Effector memory CD4-positive, alpha-beta T cell (primary cell): ENCODE measurements at regions not wholly inside any gene's neighbourhood (a gene's known extent, or its start where the extent isn't known, plus 50 kb on each side); places are given as distances from the start of the nearest gene placed in this dataset.

Experiments
- DNase-seq, 3 donors: peaks; one replicate each; pipeline ENCODE4 v3.0.0-alpha.2; 2020
- H3K27ac ChIP-seq: 2 replicates; pipeline ENCODE4 v1.7.0; 2013; ENCODE audit warnings: mild to moderate bottlenecking, low read length, moderate library complexity; ENCODE audit not compliant: insufficient read depth, poor library complexity, severe bottlenecking
- H3K27me3 ChIP-seq: replicated peaks from 2 replicates; pipeline ENCODE4 v1.7.0; 2013; ENCODE audit warnings: mild to moderate bottlenecking, low read length; ENCODE audit not compliant: insufficient read depth, control insufficient read depth, poor library complexity, severe bottlenecking
- H3K36me3 ChIP-seq: 2 replicates; pipeline ENCODE4 v1.7.0; 2013; ENCODE audit warnings: mild to moderate bottlenecking, low read length, moderate library complexity; ENCODE audit not compliant: control insufficient read depth, insufficient read depth
- H3K4me1 ChIP-seq: 2 replicates; pipeline ENCODE4 v1.7.0; 2013; ENCODE audit warnings: low read length, mild to moderate bottlenecking; ENCODE audit not compliant: control insufficient read depth, insufficient read depth, poor library complexity, severe bottlenecking
- H3K4me3 ChIP-seq: 2 replicates; pipeline ENCODE4 v1.7.0; 2013; ENCODE audit warnings: low read length, low read depth, mild to moderate bottlenecking; ENCODE audit not compliant: insufficient read depth, poor library complexity, severe bottlenecking
- H3K9me3 ChIP-seq: 2 replicates; pipeline ENCODE4 v1.7.0; 2013; ENCODE audit warnings: mild to moderate bottlenecking, low read length, moderate library complexity; ENCODE audit not compliant: control insufficient read depth

DNA sequence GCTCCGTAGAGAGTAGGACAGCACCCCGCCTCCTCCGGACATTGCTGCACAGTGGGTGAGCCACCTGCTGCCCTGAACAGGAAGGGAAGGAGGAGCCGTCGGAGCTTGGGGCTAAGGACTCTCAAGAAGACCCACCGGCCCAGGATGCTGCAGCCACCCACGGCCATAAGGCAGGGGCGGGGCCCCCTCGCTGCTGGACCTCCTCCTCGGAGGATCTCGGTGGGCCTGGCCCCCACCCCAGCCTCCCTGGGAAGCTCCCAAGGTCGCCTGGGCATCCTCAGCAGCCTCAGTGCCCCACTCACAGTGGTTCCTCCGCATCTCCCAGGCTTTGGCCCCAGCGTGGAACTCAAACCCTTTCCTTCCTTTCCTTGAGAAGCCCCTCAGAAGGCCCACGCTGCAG, 68.6 kb upstream of the DIO3 start:
- no peaks in the 10 kb centered on the region for H3K4me1 ChIP-seq
- no peak for DNase-seq

DNA sequence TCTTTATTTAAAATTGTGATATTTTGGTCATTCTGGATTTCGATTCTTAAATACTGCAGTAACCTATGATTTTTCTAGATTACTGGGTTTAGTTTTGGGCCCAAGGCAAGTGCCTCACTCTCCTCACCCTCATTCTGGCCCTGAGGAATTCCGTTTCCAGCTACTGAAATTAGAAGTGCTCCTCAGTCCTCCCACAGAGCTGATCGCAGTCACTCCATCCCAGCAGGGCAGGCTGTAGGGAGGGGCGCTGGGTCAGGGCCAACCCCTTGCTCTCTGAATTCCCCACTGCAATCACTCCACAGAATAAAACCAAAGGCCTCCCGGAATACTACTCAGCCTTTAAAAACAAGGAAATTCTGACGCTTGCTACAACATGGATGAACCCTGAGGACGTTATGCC, 66.5 kb upstream of the DIO3 start:
- H3K27me3 ChIP-seq = no peaks in the 10 kb centered on the region
- no peaks in the 10 kb centered on the region for H3K4me1 ChIP-seq
- no peaks in the 10 kb centered on the region for H3K36me3 ChIP-seq
- no peaks in the 10 kb centered on the region for H3K9me3 ChIP-seq
- DNase-seq = no peak
- no peak overlapping the region for H3K4me3 ChIP-seq
- H3K27ac ChIP-seq = no peak overlapping the region

More for the DNA sequence above, 68.6 kb upstream of the DIO3 start:
- H3K27me3 ChIP-seq = no peaks in the 10 kb centered on the region
- no peaks in the 10 kb centered on the region for H3K36me3 ChIP-seq
- no peak overlapping the region for H3K27ac ChIP-seq
- H3K9me3 ChIP-seq = no peaks in the 10 kb centered on the region
- H3K4me3 ChIP-seq = no peak overlapping the region

DNA sequence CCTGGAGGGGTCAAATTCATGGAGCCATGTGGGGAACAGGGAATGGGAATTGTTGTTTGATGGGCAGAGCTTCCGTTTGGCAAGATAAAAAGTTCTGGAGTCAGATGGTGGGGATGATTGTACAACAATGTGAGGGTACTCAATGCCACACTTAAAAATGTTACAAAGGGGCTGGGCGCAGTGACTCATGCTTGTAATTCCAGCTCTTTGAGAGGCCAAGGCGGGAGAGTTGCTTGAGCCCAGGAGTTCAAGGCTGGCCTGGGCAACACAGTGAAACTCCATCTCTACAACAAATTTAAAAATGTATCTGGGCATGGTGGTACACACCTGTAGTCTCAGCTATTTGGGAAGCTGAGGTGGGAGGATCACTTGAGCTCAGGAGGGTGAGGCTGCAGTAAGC, 66.0 kb upstream of the DIO3 start:
- Histone ChIP-seq H3K27ac (no peak overlapping the region), H3K4me3 (no peak overlapping the region)
- no peak for DNase-seq

DNA sequence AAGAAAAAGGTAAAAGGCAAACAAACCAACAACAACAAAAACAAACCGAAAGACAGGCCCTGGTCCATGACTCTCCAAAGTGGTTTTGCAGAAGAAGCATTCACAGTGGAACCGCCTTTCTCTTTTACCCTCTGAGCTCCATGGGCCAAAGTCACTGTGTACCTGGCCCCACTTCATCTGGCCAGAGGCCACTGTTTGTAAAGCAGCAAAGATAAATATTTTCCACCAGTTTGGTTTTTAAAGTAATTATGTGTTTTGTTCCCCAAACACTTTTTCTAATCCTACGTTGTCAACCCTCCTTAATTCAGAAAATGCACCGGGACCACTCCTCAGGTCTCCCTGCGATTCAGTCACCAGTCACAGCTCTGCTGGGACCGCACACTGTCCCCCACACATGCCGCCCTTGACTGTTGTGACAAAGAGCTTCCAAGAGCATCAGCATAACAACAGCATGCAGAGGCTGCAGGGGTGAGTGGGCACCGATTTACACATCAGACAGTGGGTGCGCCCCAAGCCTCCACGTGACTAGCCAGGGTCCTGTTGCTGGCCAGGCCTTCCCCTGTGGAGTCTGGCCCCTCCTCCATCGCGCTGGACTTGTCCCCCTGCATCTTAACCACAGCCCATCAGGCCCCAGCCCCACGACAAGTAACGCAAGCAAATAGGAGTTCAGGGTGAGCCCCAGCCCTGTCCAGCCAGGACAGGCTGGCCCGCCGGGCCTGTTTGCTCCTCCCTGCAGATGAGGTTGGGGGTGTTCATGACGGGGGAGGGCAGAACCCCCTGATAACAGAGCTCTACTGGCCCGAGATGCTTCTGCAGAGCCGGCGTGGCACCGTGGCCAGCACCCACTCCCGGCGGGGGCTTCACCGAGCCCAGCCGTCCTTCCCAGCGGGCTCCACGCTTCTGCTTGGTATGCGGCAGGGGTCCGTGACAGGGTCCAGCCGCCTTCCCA, 65.2 kb upstream of the DIO3 start:
- Histone ChIP-seq H3K27me3 (no peaks in the 10 kb centered on the region), H3K9me3 (no peaks in the 10 kb centered on the region), H3K4me1 (no peaks in the 10 kb centered on the region), H3K27ac (no peak overlapping the region), H3K4me3 (no peak overlapping the region), H3K36me3 (no peaks in the 10 kb centered on the region)
- DNase-seq = no peak

More for the DNA sequence above, 66.0 kb upstream of the DIO3 start:
- H3K27me3 ChIP-seq = no peaks in the 10 kb centered on the region
- no peaks in the 10 kb centered on the region for H3K36me3 ChIP-seq
- no peaks in the 10 kb centered on the region for H3K9me3 ChIP-seq
- H3K4me1 ChIP-seq = no peaks in the 10 kb centered on the region

DNA sequence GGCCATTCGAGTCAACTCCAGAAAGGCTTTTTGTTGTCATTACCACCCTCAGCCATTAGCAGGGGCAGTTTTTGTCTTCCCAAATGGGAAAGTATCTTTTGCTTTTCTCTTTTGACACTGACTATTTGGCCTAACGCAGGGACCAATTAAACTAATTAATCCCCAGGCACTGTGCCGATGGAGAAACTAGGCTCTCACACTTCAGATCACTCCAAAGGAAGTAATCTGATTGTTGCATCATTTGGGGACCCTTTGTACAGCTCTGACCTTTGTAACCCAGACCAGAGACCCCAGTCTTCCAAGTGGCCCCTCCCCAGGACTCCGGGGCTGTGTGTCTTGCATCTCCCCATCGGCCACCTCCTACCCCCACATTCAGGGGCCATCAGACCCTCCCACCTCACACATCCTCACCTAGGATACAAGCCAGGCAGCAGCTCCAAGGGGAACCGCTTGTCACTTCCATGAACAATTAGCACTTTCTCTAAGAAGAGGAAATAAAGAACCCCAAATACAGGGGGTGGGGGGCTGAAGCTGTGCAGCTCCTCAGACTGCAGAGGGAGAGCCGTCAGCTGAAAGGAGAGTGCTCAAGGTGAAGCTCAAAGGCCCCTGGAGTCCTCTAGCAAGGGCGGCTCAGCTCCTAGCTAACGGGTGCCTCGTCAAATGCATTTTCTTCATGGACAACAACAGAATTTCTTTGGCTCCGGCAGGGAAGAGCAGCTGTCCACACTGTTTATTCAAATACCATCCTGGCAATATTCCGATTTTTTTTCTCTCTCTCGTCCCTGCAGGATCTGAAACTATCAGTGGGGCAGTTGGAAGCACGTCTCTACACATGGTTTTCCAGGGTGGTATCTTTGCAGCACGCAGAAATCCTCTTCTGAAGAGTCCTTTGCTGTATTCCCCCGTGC, 64.3 kb upstream of the DIO3 start:
- DNase-seq = no peak
- no peaks in the 10 kb centered on the region for H3K27me3 ChIP-seq
- H3K36me3 ChIP-seq = no peaks in the 10 kb centered on the region
- H3K4me1 ChIP-seq = no peaks in the 10 kb centered on the region
- no peak overlapping the region for H3K27ac ChIP-seq
- no peaks in the 10 kb centered on the region for H3K9me3 ChIP-seq
- H3K4me3 ChIP-seq = no peak overlapping the region

DNA sequence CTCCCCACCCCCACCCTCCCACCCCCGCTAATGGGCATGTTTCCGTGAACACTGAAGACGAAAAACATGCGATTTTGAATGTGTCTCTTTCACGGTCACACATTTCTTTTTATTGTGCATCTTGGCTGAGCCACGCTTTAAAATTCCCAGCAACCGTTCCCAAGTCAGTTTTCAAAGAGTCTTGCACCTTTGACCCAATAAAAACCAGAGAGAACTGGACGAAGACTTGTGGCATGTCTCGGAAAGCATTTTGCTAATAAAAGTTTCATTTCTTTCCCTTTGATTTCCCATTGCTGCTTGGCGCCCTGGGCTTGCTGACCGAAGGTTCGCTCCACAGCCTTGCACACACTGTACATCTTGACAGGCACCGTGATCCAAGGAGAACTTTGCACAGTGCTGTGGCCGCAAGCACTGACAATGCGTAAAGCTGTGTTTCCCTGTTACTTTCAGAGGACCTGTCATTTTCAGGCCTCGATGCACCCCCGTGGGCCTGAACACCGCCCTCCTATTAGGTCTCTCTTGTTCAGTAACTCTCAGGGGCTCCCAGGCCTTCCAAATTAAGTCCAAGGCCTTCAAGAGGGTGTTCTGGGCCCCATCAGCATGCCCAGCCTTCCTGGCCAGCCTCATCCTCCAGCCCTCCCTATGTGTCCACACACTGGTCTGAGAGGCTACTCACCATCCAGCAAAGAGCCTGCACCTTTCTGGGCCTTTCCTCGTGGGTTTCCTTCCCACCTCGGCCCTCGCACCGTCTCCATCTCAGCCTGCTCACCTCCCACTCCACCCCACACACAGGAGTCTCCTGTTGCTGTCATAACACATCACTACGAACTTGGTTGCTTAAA, 63.4 kb upstream of the DIO3 start:
- no peak overlapping the region for H3K27ac ChIP-seq
- DNase-seq = no peak
- H3K4me1 ChIP-seq = no peaks in the 10 kb centered on the region
- no peaks in the 10 kb centered on the region for H3K9me3 ChIP-seq
- no peaks in the 10 kb centered on the region for H3K27me3 ChIP-seq
- H3K36me3 ChIP-seq = no peaks in the 10 kb centered on the region
- no peak overlapping the region for H3K4me3 ChIP-seq

DNA sequence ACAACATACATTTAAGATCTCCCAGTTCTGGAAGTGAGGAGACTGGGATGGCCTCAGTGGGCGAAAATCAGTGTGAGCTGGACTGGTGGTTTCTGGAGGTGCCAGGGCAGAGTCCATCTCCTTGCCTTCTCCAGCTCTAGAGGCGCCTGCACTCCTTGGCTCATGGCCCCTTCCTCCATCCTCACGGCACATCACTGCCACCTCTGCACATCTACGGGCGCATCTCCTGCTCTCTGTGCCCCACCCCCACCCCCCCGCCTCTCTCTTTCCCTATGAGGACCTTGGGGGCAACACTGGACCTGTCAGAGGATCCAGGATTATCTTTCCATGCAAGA, 62.8 kb upstream of the DIO3 start:
- Histone ChIP-seq H3K4me3 (no peak overlapping the region), H3K27me3 (no peaks in the 10 kb centered on the region), H3K4me1 (no peaks in the 10 kb centered on the region), H3K36me3 (no peaks in the 10 kb centered on the region), H3K9me3 (no peaks in the 10 kb centered on the region), H3K27ac (no peak overlapping the region)
- DNase-seq = no peak

DNA sequence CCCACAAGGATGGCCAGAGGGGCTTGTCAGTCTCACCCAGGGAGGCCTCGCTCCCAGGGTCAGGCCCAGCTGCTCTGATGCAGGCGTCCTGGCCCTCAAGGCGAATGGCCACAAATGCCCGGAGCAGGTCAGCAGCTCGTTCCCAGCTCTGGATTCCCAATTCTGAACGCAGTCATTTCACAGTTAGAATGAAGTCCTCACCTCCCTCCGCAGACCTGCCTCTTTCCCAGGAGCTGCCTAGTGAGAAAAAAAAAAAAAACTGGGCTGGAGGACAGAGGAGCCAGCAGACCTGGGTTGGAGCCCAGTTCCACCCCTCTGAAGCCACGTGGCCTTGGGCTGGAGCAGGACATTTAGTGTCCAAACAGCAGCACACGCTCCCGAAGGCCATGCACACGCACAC, 62.2 kb upstream of the DIO3 start:
- no peaks in the 10 kb centered on the region for H3K9me3 ChIP-seq
- no peaks in the 10 kb centered on the region for H3K27me3 ChIP-seq
- no peaks in the 10 kb centered on the region for H3K36me3 ChIP-seq
- H3K27ac ChIP-seq = no peak overlapping the region
- H3K4me3 ChIP-seq = no peak overlapping the region
- no peak for DNase-seq
- H3K4me1 ChIP-seq = no peaks in the 10 kb centered on the region

DNA sequence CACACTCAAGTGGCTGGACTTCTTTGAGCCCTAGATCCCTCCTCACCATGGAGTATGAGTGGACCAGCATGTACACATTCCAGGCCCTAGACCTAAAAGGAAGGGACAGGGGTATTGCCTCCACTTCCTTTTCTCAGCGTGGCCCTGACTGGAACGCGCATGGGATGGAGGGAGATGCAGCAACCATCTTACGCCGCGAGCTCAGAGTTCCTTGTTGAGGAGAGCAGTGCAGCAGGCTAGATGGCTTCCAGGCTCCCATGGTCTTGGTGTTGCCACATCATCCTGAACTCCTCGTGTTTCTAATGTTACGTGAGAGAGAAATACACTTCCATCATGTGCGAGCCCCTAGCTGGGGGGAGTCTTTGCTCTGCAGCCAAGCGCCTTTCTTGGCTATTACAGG, 61.8 kb upstream of the DIO3 start:
- no peak overlapping the region for H3K27ac ChIP-seq
- no peak overlapping the region for H3K4me3 ChIP-seq
- H3K9me3 ChIP-seq = no peaks in the 10 kb centered on the region
- no peaks in the 10 kb centered on the region for H3K36me3 ChIP-seq
- H3K27me3 ChIP-seq = no peaks in the 10 kb centered on the region
- no peak for DNase-seq
- no peaks in the 10 kb centered on the region for H3K4me1 ChIP-seq
